ENCODE measurements at regions not wholly inside any gene's neighbourhood (a gene's known extent, or its start where the extent isn't known, plus 50 kb on each side); places are given as distances from the start of the nearest gene placed in this dataset.
"Not testable (repeated sequence)": the region's sequence is repeated elsewhere in the genome, so short reads cannot be mapped to it uniquely, and the experiment has no call there.

DNA sequence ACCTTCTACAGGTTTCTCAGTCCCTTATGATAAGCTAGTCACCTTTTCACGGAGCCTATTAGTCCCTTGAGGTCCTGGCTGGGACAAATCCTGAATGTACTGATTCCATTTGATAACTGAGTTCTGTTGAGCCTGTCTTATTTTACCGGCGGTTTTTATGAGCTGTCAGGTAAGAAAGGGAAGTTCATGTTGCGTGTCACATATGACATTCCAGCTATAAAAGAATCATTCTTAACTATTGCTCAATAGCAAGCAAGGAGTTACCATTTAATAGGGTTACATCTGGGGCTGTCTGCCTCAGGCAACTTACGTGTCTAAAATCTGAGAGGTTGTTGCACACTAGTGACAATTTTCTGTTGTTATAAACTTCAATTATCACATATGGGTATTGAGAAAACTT, 394.6 kb downstream of the TECRL start:
- DNase-seq (ENCODE audit: low read depth in 2 of 2): no peak

DNA sequence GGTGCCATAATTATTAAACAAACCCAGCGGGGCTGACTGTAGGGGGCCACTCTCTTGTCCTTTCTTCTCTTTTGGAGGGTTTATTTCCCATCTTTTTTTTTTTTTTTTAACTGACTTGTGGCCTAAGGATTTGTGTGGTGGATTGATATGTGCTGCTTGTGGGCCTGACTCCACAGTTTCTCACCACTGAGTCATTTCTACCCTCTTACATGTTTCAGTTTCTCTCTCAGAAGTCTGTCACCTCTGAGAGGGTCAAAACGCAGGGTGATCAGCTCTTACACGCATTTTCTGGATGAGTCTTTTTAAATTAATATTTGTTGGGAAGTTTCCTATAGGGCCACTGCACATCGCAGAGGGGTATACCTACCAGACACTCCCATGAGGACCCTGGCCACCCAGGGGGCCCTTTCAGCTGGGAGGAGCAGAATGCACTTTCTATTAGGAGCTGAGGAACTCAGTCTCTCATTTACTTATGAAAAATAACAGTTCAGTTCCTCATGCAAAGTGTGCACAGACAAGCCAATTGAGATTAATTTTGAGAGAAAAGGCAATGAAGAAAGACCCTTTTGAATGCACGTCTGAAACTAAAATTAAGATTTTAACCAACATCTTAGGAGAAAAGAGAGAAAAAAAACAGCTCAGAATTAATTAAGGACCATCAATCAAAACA, 407.9 kb downstream of the TECRL start:
- no peak for DNase-seq (ENCODE audit: low read depth in 2 of 2)

DNA sequence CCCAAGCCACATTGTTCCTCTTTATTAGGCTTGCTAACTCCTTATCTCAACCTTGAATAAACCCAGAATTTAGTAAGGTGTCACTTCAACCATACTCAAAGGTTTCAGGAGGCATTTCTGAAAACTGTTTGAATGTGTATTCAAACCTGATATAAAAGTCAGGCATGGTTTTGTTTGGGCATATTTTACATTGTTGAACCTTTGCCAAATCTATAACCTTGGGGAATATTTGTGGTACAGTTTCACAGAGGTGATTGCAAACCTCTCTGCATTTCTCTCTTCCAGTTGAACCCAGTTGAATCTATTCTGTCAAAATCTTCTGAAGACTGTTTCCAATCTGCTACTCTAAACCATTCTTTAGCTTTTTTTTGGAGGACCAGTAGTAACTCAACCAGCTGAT, 409.0 kb downstream of the TECRL start:
- DNase-seq (ENCODE audit: low read depth in 2 of 2): no peak

DNA sequence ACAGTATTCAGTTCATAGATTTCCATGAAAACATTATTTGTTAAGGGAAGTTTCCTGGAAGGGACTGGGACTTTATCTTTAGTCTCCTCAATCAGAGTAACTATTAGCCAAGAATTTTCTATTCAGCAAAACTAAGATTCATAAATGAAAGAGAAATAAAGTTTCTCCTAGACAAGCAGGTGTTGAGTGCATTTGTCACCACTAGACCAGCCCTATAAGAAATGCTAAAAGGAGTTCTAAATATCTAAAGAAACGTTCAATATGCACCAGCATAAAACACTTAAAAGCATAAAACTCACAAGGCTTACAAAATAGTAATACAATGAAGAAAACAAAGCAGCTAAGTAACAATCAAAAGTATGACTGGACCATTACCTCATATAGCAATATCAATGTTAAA, 423.0 kb downstream of the TECRL start:
- DNase-seq (ENCODE audit: low read depth in 2 of 2): no peak

DNA sequence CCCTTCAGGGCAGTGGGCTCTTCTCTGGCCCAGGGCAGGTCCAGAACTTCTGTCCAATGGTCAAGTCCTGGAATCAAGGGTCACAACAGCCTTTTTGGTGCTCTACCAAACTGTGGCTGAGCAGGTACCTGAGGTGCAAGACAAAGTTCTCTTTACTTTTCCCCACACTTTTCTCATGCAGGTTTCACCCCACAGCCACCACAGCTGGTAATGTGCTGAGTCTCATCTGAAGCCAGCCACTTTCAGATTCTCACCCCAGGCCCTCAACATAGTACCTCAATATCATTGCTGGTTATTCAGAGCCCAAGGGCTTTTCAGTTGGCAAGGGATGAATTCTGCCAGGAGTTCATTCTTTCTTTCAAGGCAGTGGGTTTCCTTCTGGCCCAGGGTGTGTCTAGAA, 426.0 kb downstream of the TECRL start:
- DNase-seq (ENCODE audit: low read depth in 2 of 2): no peak

DNA sequence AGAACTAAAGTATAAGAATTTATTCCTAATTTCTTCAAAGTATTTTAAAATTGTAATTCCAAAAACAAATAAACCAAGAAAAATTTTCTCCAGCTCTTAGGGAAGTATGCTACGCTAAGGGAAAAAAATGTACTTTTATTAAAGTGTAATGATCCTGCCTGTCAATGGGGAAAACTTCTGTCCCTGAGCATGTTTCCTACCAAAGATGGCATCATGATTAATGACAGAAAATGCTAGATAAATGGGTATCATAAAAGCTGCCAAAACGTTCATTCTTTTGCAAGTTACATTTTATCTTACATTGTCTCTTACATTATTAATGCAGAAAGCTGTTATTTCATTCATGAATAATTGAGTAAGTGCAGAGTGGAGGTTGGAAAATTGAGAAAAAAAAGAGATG, 443.4 kb downstream of the TECRL start:
- no peak for DNase-seq (ENCODE audit: low read depth in 2 of 2)

DNA sequence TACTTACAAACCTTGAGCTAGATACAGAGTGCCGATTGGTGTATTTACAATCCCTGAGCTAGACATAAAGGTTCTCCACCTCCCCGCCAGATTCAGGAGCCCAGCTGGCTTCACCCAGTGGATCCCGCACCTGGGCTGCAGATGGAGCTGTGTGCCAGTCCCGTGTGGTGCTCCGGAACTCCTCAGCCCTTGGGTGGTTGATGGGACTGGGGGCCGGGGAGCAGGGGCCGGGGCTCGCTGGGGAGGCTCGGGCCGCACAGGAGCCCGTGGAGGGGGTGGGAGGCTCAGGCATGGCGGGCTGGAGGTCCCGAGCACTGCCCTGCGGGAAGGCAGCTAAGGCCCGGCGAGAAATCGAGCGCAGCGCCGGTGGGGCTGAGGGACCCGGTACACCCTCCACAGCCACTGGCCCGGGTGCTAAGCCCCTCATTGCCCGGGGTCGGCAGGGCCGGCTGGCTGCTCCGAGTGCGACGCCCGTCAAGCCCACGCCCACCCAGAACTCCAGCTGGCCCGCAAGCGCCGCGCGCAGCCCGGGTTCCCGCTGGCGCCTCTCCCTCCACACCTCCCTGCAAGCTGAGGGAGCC, 466.5 kb downstream of the TECRL start:
- not testable (repeated sequence) for DNase-seq (ENCODE audit: low read depth in 2 of 2)

DNA sequence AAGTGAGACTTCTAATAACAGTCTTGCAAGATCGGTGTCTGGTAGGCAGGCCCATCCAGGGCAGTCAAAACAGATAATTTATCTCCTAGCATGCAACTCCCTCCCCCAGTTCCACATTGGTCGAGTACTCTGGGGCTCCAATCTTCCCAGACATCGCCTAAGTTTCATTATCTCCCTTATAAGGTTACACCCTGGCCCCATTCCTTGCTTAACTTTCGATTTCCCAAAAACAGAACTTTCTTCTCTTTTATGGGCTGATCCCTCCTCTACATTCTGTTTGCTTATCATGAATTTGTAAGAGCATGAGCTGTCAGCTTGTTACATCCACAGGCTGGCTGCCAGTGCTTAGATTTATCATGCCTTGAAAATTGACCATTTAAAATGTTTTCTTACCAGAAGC, 471.3 kb downstream of the TECRL start:
- DNase-seq (ENCODE audit: low read depth in 2 of 2): no peak

DNA sequence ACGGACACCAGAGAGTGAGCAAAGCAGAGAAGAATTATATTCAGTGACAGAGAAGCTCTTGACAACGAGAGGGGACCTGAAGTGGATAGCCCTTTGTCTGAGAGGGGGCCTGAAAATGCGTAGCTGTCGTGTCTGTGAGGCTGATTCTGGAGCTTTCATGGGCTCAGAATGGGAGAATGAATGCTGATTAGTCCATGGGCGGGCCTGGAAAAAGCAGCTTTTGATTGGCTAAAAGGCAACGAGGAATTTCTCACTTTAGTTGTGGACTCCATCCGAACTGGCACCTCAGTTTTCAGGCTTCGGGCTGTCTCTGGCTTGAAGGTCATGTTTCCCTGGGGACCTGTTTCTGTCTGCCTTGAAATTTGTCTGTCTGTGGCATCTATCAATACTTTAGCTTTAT, 487.1 kb downstream of the TECRL start:
- no peak for DNase-seq (ENCODE audit: low read depth in 2 of 2)

DNA sequence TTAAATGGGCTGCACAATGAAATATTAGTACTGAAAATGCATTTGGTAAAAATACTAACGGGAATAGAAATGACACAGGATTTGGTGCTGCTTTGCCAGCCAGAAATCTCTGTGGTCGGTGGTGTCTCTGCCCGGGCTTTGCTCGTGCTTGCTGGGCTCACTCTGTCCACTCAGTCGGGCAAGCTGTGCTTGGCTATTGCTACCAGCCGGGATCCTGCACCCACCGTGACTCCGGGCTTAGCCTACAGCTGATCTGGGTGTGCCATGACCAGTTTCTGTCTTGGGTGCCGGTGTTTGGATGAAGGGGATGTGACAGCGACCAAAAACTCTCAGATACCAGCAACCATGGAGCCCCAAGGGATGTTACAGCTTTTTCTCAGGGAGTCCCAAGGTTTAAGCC, 487.7 kb downstream of the TECRL start:
- DNase-seq (ENCODE audit: low read depth in 2 of 2): no peak

DNA sequence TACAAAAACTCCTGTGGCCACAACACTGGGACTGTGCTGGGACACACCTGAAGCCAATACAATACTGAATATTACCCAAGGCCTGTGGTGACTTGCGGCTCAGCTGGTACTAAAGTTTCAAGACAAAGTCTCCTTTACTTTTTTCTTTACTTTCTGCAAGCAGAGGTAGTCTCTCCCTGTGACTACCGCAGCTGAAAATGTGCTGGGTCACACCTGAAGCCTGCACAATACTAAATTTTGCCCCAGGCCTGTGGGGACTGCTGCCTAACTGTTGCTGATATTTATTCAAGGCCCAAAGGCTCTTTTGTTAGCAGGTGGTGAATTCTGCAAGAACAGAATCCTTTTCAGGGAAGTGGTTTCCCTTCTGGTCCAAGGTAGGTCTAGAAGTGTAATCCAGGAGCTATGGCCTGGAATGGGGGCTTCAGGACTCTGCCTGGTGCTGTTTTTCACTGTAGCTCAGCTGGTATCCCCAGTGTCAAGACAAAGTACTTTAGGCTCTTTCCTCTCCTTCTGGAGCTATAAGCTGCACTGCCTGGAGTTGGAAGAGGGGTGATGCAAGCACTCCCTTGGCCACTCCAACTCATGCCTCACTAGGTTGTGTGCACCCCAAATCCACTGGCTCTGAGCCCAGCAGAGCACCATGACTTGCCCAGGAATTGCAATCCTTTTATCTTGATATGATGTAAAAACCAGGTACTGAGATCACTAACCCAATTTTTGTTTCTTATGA, 489.4 kb downstream of the TECRL start:
- no peak for DNase-seq (ENCODE audit: low read depth in 2 of 2)

DNA sequence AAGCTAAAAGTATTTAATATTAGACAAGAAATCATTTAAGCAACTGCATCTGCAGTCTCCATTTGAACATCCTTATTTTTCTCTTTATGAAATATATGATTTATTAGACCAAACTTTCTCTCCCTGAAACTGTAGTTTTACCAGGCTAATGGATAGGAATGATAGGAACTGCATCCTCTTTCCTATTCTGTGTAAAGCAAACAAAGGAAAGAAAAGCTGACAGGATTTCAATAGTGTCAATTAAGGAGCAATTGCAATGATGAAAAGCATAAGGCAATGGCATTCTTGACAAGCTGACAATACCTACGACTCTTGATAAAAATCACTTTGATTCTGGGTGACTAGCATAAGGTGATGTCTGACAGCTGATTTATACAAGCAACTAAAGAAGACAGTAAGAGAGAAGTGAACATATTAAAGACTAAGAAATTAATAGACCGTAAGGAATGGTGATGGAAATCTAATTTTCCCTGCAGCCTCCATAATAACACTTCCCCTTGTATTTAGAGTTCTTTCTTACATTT, 502.5 kb downstream of the TECRL start:
- no peak for DNase-seq (ENCODE audit: low read depth in 2 of 2)

DNA sequence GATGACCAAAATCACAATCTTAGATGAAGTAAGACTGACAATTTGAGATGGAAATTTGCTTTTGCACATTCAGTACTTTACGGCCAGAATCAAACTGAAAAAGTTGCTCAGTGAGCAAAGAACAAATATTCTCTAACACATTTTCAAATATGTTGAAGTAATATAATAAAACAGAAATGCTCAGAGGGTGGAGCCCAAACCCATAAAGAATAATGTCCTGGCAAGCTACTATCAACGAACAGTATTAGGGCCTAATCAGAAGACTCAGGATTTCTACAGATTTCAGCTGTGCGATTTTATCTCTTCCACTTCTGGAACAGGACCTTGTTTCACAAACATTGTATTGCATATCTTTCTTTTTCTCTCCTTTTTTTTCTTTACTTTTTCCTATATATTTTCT, 505.0 kb downstream of the TECRL start:
- DNase-seq (ENCODE audit: low read depth in 2 of 2): no peak

DNA sequence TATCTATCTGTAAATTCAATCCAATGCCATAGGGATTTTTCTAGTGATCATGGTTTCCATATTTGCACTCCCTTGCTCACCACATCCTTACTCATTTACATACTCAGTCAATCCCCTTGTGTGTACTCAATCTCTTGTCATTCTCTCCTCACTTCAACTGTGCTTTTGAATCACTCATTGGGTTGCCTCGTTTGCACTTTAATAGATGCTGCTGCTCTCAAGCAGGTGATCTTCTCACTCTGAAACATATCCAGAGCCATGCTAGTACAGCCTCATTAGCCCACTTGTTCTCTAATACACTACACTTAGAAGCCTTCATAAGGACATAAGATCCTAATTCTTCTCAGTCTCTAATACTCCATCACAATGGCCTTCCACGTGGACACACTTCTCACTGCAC, 507.9 kb downstream of the TECRL start:
- DNase-seq (ENCODE audit: low read depth in 2 of 2): no peak

DNA sequence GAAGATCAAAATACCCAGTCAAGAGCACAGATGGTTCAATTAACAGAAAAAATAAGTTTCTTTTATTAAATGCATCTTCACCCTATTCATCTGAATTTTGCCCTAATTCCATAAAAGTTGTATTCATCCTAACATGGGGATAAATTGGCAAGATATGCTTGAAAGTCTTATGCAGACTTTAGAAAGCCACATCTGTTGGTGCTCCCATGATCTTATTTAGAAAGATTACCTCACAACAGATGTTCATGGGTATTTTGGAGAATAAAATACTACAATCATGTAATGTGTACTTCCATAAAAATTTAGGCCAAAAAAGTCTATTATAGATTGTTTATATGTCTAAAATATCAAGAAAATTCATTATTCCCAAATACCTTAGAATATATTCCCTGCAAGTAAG, 510.3 kb downstream of the TECRL start:
- DNase-seq (ENCODE audit: low read depth in 2 of 2): no peak

DNA sequence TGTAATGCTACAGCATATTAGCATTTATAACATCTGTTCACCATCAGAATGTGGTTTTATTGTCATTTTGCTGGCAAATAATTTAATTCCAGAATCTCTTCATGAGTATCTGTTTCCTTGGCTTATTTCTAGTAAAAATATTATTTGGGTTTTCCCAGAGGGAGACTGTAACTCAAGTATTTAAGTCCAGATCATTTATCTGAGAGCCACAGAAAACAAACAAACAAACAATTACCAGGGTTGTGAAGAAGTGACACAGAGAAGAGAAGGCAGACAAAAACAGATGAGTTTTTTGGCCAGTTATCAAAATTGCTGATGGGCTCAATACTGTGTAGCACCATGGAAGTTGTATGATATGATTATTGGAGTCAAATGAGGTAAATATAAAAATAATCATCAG, 515.1 kb downstream of the TECRL start:
- DNase-seq (ENCODE audit: low read depth in 2 of 2): no peak

DNA sequence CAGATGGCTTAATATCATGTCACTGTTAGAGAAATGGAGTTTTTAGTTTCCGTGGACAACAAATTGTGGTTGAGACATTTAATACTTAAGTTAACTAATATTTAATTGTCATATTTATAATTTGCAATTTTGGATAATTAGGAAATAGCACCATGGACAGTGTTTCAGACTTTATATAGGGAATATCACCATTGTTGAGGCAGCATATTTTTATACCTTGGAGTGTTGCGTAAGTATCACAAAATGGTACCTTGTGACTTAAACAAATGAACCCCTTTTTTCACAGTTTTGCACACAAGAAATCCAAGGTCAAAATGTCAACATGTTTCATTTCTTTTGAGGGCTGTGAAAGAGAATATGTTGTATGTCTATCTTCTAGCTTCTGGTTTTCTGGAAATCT, 539.9 kb downstream of the TECRL start:
- no peak for DNase-seq (ENCODE audit: low read depth in 2 of 2)

DNA sequence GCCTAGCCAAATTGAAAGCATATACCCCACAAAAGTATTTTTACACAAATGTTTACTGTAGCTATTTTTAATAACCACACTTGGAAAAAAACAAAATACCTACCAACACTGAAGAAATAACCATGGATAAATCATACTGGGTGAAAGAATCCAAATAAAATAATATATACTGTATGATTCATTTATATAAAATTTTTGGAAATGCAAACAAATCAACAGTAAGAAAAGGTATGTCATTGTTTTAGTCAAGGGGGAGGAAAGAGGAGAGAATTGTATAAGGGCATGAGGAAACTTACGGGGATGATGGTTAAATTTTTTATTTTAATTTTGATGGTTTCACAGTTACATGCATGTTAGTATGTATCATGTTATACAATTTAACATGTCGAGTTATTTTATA, 557.8 kb downstream of the TECRL start:
- no peak for DNase-seq (ENCODE audit: low read depth in 2 of 2)

DNA sequence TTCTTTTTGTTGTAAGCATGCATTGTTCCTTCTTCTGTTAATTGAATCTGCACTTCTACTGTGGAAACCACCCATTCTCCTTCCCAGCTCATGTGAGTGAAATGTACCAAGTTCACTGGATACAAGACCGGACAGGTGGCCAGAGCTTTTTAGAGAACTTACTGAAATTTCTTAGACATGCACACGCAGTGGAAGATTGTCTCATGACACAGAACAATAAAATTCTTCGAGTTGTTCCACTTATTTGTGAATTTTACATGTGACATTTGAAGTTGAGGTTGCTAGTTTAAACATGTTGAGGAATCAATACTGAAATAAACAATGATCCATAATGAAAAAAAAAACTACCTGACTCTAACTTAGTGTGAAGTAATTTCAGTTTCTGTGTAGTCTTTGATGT, 568.0 kb downstream of the TECRL start:
- DNase-seq (ENCODE audit: low read depth in 2 of 2): no peak

DNA sequence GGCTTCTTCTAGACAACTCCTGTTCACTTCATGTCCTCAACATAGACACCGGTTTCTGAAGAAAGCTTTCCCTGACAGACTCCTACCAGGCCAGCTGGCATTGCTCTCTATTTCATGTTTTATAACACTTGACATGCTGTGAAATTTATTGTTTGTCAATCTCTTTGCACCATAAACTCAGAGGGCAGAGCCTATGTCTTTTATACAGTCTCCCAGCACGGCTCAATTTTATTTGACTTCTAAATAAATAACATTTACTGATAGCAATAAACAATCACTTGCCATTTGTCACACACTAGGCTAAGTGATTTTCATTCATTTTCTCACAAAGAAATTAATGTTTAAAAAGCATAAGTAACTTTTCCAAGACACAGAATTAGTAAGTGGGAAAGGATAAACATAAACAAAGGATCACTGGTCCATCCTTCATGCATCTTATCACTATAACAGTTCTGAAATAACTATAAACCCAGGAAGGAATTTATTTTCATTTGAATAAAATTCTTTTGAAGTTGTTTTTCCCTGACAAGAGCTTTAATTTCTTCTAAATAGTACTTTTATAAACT, 577.6 kb downstream of the TECRL start:
- DNase-seq (ENCODE audit: low read depth in 2 of 2): no peak

DNA sequence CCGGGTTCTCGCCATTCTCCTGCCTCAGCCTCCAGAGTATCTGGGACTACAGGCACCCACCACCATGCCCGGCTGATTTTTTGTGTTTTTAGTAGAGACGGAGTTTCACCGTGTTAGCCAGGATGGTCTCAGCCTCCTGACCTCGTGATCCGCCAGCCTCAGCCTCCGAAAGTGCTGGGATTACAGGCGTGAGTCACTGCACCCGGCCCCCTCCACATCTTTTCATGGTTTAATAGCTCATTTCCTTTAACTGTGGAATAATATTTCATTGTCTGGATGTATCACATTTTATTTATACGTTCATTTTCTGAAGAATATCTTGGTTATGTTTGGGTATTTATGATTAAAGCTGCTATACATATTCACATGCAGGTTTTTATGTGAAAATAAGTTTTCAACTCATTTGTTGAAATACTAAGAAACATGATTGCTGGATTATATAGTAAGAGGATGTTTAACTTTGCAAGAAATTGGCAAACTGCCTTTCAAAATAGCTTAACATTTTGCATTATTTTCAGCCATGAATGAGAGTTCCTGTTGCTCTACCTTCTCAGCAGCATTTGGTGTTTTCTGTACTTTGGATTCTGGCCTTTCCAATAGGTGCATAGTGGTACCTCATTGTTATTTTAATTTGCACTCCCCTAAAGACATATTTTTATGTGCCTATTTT, 591.9 kb downstream of the TECRL start:
- DNase-seq (ENCODE audit: low read depth in 2 of 2): no peak
